ENCODE measurements at regions not wholly inside any gene's neighbourhood (a gene's known extent, or its start where the extent isn't known, plus 50 kb on each side); places are given as distances from the start of the nearest gene placed in this dataset.

DNA sequence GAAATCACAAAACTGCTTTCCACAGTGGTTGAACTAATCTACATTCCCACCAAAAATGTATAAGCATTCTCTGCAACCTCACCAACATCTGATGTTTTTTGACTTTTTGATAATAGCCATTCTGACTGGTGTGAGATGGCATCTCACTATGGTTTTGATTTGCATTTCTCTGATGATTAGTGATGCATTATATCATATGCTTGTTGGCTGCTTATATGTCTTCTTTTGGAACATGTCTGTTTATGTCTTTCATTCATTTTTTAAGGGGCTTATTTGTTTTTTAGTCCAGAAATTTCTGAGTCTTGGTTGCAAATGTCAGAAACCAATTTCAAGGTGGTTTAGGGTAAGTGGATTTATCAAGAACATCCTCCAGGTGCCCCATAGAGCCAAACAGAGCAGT lies 484.8 kb upstream of the TSHZ3 start:
- H4K8ac ChIP-seq (ENCODE audit: low read depth, low read length), result no peak overlapping the region
- H3K27me3 ChIP-seq (ENCODE audit: insufficient read depth, low read length), result no peaks in the 10 kb centered on the region
- H3K4me1 ChIP-seq (ENCODE audit: control insufficient read depth in 1 of 2, insufficient read depth in 2 of 2, low read length in 2 of 2), result no peaks in the 10 kb centered on the region
- H3K9me3 ChIP-seq (ENCODE audit: insufficient read depth, low read depth, low read length), result no peaks in the 10 kb centered on the region
- no peak overlapping the region for H2AK5ac ChIP-seq (ENCODE audit: low read length)
- no peak for DNase-seq
- H2BK5ac ChIP-seq (ENCODE audit: low read depth, low read length, poor library complexity), result no peak overlapping the region
- no peak overlapping the region for H4K12ac ChIP-seq (ENCODE audit: low read depth, low read length)
- H2BK120ac ChIP-seq (ENCODE audit: insufficient read depth, low read length, poor library complexity), result no peak overlapping the region
- H3K79me1 ChIP-seq (ENCODE audit: low read length), result no peaks in the 10 kb centered on the region
- no peak overlapping the region for H2AFZ ChIP-seq (ENCODE audit: insufficient read depth, low read length, poor library complexity)
- no peak overlapping the region for H3K23ac ChIP-seq (ENCODE audit: low read length)
- no peak overlapping the region for H2BK12ac ChIP-seq (ENCODE audit: low read length)
- no peak overlapping the region for H3K4me3 ChIP-seq (ENCODE audit: low read depth, low read length)
- H3K4ac ChIP-seq (ENCODE audit: low read depth, low read length), result no peak overlapping the region
- H3K27ac ChIP-seq (ENCODE audit: low read depth, low read length), result no peak overlapping the region
- no peak overlapping the region for H3K9ac ChIP-seq (ENCODE audit: low read length)
- no peak overlapping the region for H3K4me2 ChIP-seq (ENCODE audit: low read length)
- H3K18ac ChIP-seq (ENCODE audit: low read length), result no peak overlapping the region
- H3K79me2 ChIP-seq (ENCODE audit: control insufficient read depth, insufficient read depth, low read length, poor library complexity), result no peaks in the 10 kb centered on the region
- no peak overlapping the region for H4K91ac ChIP-seq (ENCODE audit: low read depth, low read length)
- no peak overlapping the region for H3K14ac ChIP-seq (ENCODE audit: low read length)
- no peaks in the 10 kb centered on the region for H3K36me3 ChIP-seq (ENCODE audit: control insufficient read depth in 1 of 2, insufficient read depth in 2 of 2, low read length in 2 of 2)

DNA sequence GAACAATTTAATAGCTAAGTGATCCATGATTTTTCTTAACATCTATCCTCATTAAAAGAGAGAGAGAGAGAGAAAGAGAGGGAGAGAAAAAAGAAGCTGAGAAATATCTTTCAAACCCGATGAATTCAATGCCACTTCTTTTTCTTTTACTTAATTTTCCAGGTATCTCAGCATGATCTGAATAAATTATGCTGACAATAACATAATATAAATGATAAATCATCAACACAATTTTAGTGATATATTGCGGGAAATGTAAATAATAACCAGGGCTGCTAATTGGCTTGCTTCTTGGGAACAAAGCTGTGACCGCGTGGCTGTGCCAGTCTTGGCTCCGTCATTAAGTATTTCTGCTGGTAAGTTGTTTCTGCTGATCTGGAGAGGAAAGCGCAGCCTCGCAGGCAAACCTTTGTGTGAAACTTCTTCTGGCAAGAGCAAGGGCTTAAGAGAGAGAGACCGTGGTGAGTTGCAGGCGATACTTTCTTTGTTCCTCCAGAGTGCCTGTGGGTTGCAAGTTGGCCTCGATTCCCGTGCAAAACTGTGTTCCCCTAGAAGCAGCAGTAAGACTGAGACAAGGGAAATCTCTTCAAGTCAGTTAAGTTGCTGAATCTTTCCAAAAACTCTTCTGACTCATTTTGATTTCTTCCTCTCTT lies 489.1 kb upstream of the TSHZ3 start:
- Histone ChIP-seq H2BK5ac (ENCODE audit: low read depth, low read length, poor library complexity) (no peak overlapping the region), H3K79me2 (ENCODE audit: control insufficient read depth, insufficient read depth, low read length, poor library complexity) (no peaks in the 10 kb centered on the region), H3K4me3 (ENCODE audit: low read depth, low read length) (peak overlapping the region; percentile 28), H3K27me3 (ENCODE audit: insufficient read depth, low read length) (no peaks in the 10 kb centered on the region), H3K23ac (ENCODE audit: low read length) (no peak overlapping the region), H2BK120ac (ENCODE audit: insufficient read depth, low read length, poor library complexity) (no peak overlapping the region), H3K9me3 (ENCODE audit: insufficient read depth, low read depth, low read length) (peaks cover 7% of the 10 kb centered on the region), H2AK5ac (ENCODE audit: low read length) (no peak overlapping the region), H3K14ac (ENCODE audit: low read length) (no peak overlapping the region), H3K18ac (ENCODE audit: low read length) (no peak overlapping the region), H3K4ac (ENCODE audit: low read depth, low read length) (no peak overlapping the region), H4K8ac (ENCODE audit: low read depth, low read length) (no peak overlapping the region), H3K4me1 (ENCODE audit: control insufficient read depth in 1 of 2, insufficient read depth in 2 of 2, low read length in 2 of 2) (no peaks in the 10 kb centered on the region), H3K27ac (ENCODE audit: low read depth, low read length) (no peak overlapping the region), H4K91ac (ENCODE audit: low read depth, low read length) (no peak overlapping the region), H3K79me1 (ENCODE audit: low read length) (no peaks in the 10 kb centered on the region), H3K36me3 (ENCODE audit: control insufficient read depth in 1 of 2, insufficient read depth in 2 of 2, low read length in 2 of 2) (no peaks in the 10 kb centered on the region), H3K9ac (ENCODE audit: low read length) (no peak overlapping the region), H2AFZ (ENCODE audit: insufficient read depth, low read length, poor library complexity) (no peak overlapping the region), H3K4me2 (ENCODE audit: low read length) (no peak overlapping the region), H4K12ac (ENCODE audit: low read depth, low read length) (no peak overlapping the region), H2BK12ac (ENCODE audit: low read length) (no peak overlapping the region)
- DNase-seq, result no peak
- no CpG with 5 or more reads among the region's 11 CpGs for WGBS (ENCODE audit: extremely low coverage, insufficient coverage, insufficient read length)

DNA sequence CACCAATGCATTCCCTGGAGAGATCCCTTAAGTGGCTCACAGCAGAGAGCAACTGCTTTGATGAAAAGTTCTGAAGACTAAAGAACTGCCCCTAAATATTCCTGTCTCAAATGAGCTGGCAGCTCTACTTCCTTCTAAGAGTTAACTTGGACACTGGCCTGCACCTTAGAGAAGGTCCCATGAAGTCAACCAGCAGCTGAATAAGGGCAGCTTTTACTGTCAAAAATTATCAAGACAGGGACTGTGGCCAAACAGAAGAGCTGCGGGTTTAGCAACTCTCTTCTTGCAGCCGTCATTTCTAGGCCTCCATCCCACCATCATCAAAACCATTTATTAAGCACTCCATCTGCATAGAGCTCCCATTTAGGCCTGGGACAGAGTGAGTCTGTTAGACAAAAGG lies 491.1 kb upstream of the TSHZ3 start:
- Histone ChIP-seq H3K9me3 (ENCODE audit: insufficient read depth, low read depth, low read length) (peaks cover 7% of the 10 kb centered on the region), H3K79me1 (ENCODE audit: low read length) (no peaks in the 10 kb centered on the region), H3K36me3 (ENCODE audit: control insufficient read depth in 1 of 2, insufficient read depth in 2 of 2, low read length in 2 of 2) (no peaks in the 10 kb centered on the region), H3K4me1 (ENCODE audit: control insufficient read depth in 1 of 2, insufficient read depth in 2 of 2, low read length in 2 of 2) (no peaks in the 10 kb centered on the region), H2AK5ac (ENCODE audit: low read length) (no peak overlapping the region), H2BK120ac (ENCODE audit: insufficient read depth, low read length, poor library complexity) (no peak overlapping the region), H3K27me3 (ENCODE audit: insufficient read depth, low read length) (no peaks in the 10 kb centered on the region), H3K79me2 (ENCODE audit: control insufficient read depth, insufficient read depth, low read length, poor library complexity) (no peaks in the 10 kb centered on the region), H3K14ac (ENCODE audit: low read length) (no peak overlapping the region), H3K4ac (ENCODE audit: low read depth, low read length) (no peak overlapping the region), H2AFZ (ENCODE audit: insufficient read depth, low read length, poor library complexity) (no peak overlapping the region), H4K8ac (ENCODE audit: low read depth, low read length) (no peak overlapping the region), H3K9ac (ENCODE audit: low read length) (no peak overlapping the region), H2BK5ac (ENCODE audit: low read depth, low read length, poor library complexity) (no peak overlapping the region), H3K27ac (ENCODE audit: low read depth, low read length) (no peak overlapping the region), H3K4me3 (ENCODE audit: low read depth, low read length) (no peak overlapping the region), H2BK12ac (ENCODE audit: low read length) (no peak overlapping the region), H3K4me2 (ENCODE audit: low read length) (no peak overlapping the region), H4K12ac (ENCODE audit: low read depth, low read length) (no peak overlapping the region), H4K91ac (ENCODE audit: low read depth, low read length) (no peak overlapping the region), H3K18ac (ENCODE audit: low read length) (no peak overlapping the region), H3K23ac (ENCODE audit: low read length) (no peak overlapping the region)
- WGBS (ENCODE audit: extremely low coverage, insufficient coverage, insufficient read length), result no CpG with 5 or more reads among the region's 2 CpGs
- DNase-seq, result no peak

DNA sequence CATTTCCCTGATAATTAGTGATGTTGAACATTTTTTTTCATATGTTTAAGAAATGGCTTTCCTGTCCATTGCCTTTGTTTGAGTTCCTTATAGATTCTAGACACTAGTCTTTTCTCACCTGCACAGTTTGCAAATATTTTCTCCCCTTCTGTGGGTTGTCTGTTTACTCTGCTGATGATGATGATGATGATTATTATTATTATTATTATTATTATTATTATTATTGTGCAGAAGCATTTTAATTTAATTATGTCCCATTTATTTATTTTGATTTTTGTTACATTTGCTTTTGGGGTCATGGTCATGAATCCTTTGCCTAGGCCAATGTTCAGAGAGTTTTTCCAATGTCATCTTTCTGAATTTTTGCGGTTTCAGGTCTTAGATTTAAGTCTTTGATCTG lies 492.5 kb upstream of the TSHZ3 start:
- Histone ChIP-seq H3K23ac (ENCODE audit: low read length) (no peak overlapping the region), H4K12ac (ENCODE audit: low read depth, low read length) (no peak overlapping the region), H2AFZ (ENCODE audit: insufficient read depth, low read length, poor library complexity) (no peak overlapping the region), H3K9me3 (ENCODE audit: insufficient read depth, low read depth, low read length) (peaks cover 7% of the 10 kb centered on the region), H2AK5ac (ENCODE audit: low read length) (no peak overlapping the region), H3K4me1 (ENCODE audit: control insufficient read depth in 1 of 2, insufficient read depth in 2 of 2, low read length in 2 of 2) (no peaks in the 10 kb centered on the region), H3K18ac (ENCODE audit: low read length) (no peak overlapping the region), H3K79me2 (ENCODE audit: control insufficient read depth, insufficient read depth, low read length, poor library complexity) (no peaks in the 10 kb centered on the region), H3K27ac (ENCODE audit: low read depth, low read length) (no peak overlapping the region), H3K4ac (ENCODE audit: low read depth, low read length) (no peak overlapping the region), H3K9ac (ENCODE audit: low read length) (no peak overlapping the region), H3K27me3 (ENCODE audit: insufficient read depth, low read length) (no peaks in the 10 kb centered on the region), H3K4me2 (ENCODE audit: low read length) (no peak overlapping the region), H3K4me3 (ENCODE audit: low read depth, low read length) (no peak overlapping the region), H2BK5ac (ENCODE audit: low read depth, low read length, poor library complexity) (no peak overlapping the region), H4K91ac (ENCODE audit: low read depth, low read length) (no peak overlapping the region), H3K79me1 (ENCODE audit: low read length) (no peaks in the 10 kb centered on the region), H2BK120ac (ENCODE audit: insufficient read depth, low read length, poor library complexity) (no peak overlapping the region), H2BK12ac (ENCODE audit: low read length) (no peak overlapping the region), H3K36me3 (ENCODE audit: control insufficient read depth in 1 of 2, insufficient read depth in 2 of 2, low read length in 2 of 2) (no peaks in the 10 kb centered on the region), H3K14ac (ENCODE audit: low read length) (no peak overlapping the region), H4K8ac (ENCODE audit: low read depth, low read length) (no peak overlapping the region)
- no peak for DNase-seq
- WGBS (ENCODE audit: extremely low coverage, insufficient coverage, insufficient read length), result no CpG with 5 or more reads among the region's 1 CpG
